ENCODE measurements at regions not wholly inside any gene's neighbourhood (a gene's known extent, or its start where the extent isn't known, plus 50 kb on each side); places are given as distances from the start of the nearest gene placed in this dataset.
A peak's percentile ranks its signal among the peaks of the same experiment; 100 is the strongest.

- Histone ChIP-seq H2BK12ac (ENCODE audit: low read depth, low read length) (no peak overlapping the region), H3K9me3 (ENCODE audit: insufficient read depth in 2 of 2, low read depth in 1 of 2, low read length in 1 of 2) (no peaks in the 10 kb centered on the region), H3K79me2 (ENCODE audit: control insufficient read depth in 1 of 2, insufficient read depth in 2 of 2, low read length in 2 of 2) (no peaks in the 10 kb centered on the region; a peak in 1 of 4 replicates), H3K4me2 (ENCODE audit: insufficient read depth in 1 of 2, low read depth in 2 of 2, low read length in 2 of 2) (no peak overlapping the region), H2AFZ (ENCODE audit: low read length) (peak overlapping the region; percentile 4; the same call in 1 of the 2 replicates), H2BK20ac (ENCODE audit: low read length) (no peak overlapping the region), H4K5ac (ENCODE audit: insufficient read length, low read depth, low read length) (no peak overlapping the region), H3K4me1 (replicated peaks in 1 of 4; ENCODE audit: control insufficient read depth in 3 of 4, insufficient read depth in 4 of 4, low read length in 3 of 4) (no peaks in the 10 kb centered on the region), H3K9ac (replicated peaks in 1 of 4; ENCODE audit: extremely low read depth in 1 of 4, low read depth in 3 of 4, low read length in 3 of 4) (no peak overlapping the region), H2BK15ac (ENCODE audit: low read length) (no peak overlapping the region), H3K56ac (replicated peaks; ENCODE audit: insufficient read length, low read depth, low read length) (no peak overlapping the region), H4K91ac (replicated peaks; ENCODE audit: insufficient read length, low read length) (no peak overlapping the region), H3K79me1 (ENCODE audit: low read depth, low read length) (no peaks in the 10 kb centered on the region), H4K8ac (ENCODE audit: extremely low read depth, insufficient read depth, low read length) (no peak overlapping the region), H3K4ac (replicated peaks; ENCODE audit: insufficient read length, low read depth, low read length) (no peak overlapping the region), H3K14ac (ENCODE audit: insufficient read length) (no peak overlapping the region), H3K18ac (ENCODE audit: extremely low read depth, low read length) (no peak overlapping the region), H2BK120ac (replicated peaks; ENCODE audit: low read depth, low read length) (no peak overlapping the region), H3K27me3 (replicated peaks in 1 of 4; ENCODE audit: control insufficient read depth in 3 of 4, extremely low read depth in 1 of 4, insufficient read depth in 3 of 4, low read length in 3 of 4) (no peaks in the 10 kb centered on the region), H2AK5ac (ENCODE audit: low read depth, low read length) (no peak overlapping the region), H2BK5ac (ENCODE audit: low read depth, low read length) (no peak overlapping the region), H3K27ac (ENCODE audit: low read depth, low read length) (no peak overlapping the region), H4K20me1 (replicated peaks in 1 of 2; ENCODE audit: control insufficient read depth in 1 of 2, insufficient read depth in 2 of 2, low read length in 2 of 2) (no peaks in the 10 kb centered on the region), H3K23me2 (ENCODE audit: low read depth, low read length) (no peaks in the 10 kb centered on the region), H3K23ac (ENCODE audit: insufficient read length) (no peak overlapping the region), H3K4me3 (ENCODE audit: extremely low read depth in 1 of 4, insufficient read depth in 2 of 4, low read depth in 3 of 4, low read length in 4 of 4) (no peak overlapping the region), H3K36me3 (ENCODE audit: control insufficient read depth in 2 of 4, insufficient read depth in 4 of 4, low read length in 3 of 4) (no peaks in the 10 kb centered on the region)
- no peak for DNase-seq (ENCODE audit: low read depth in 1 of 2, low spot score in 2 of 2)
- ChIA-PET CTCF (ENCODE audit: partially characterized antibody) (interaction anchor here (0.5 kb wide), 1 partner anchor 334 kb away, joined by 3 read pairs; no protein-coding TSS in a partner anchor), POLR2A (ENCODE audit: partially characterized antibody) (no interaction called here)
- TF ChIP-seq NRF1 (IDR thresholded peaks at IDR 0.05; ENCODE audit: low read depth, low read length): no peak
- no peak for TF ChIP-seq TBP (IDR thresholded peaks at IDR 0.05; ENCODE audit: low read depth, low read length)
- TF ChIP-seq CHD2 (IDR thresholded peaks at IDR 0.05; ENCODE audit: low read length): no peak
- no peak for TF ChIP-seq RFX5 (IDR thresholded peaks at IDR 0.05; ENCODE audit: borderline replicate concordance, low read depth, low read length)
- no peak for TF ChIP-seq SIRT6 (IDR thresholded peaks at IDR 0.05; ENCODE audit: low read length)
- TF ChIP-seq KDM5A (IDR thresholded peaks at IDR 0.05; ENCODE audit: low read length): no peak
- TF ChIP-seq SIN3A (conservative IDR thresholded peaks at IDR 0.05 in 1 of 2, IDR thresholded peaks at IDR 0.05 in 1 of 2; ENCODE audit: low read depth in 1 of 2, low read length in 2 of 2): no peak
- no peak for TF ChIP-seq SP2 (IDR thresholded peaks at IDR 0.05; ENCODE audit: low read length)
- TF ChIP-seq, protein P1, sequence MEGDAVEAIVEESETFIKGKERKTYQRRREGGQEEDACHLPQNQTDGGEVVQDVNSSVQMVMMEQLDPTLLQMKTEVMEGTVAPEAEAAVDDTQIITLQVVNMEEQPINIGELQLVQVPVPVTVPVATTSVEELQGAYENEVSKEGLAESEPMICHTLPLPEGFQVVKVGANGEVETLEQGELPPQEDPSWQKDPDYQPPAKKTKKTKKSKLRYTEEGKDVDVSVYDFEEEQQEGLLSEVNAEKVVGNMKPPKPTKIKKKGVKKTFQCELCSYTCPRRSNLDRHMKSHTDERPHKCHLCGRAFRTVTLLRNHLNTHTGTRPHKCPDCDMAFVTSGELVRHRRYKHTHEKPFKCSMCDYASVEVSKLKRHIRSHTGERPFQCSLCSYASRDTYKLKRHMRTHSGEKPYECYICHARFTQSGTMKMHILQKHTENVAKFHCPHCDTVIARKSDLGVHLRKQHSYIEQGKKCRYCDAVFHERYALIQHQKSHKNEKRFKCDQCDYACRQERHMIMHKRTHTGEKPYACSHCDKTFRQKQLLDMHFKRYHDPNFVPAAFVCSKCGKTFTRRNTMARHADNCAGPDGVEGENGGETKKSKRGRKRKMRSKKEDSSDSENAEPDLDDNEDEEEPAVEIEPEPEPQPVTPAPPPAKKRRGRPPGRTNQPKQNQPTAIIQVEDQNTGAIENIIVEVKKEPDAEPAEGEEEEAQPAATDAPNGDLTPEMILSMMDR (IDR thresholded peaks at IDR 0.05; ENCODE audit: control extremely low read depth in 1 of 3, insufficient read depth in 1 of 3, low read depth in 1 of 3, low read length in 3 of 3): no peak
- no peak for TF ChIP-seq TCF12 (IDR thresholded peaks at IDR 0.05; ENCODE audit: low read depth, low read length)
- TF ChIP-seq POLR2AphosphoS5 (IDR thresholded peaks at IDR 0.05; ENCODE audit: low read depth, low read length): no peak
- no peak for FAIRE-seq
- 78% methylated on average over 2 of the region's 2 CpGs; no CpG with 5 or more reads in 1 of the 2 experiments for WGBS, 2 experiments (ENCODE audit: extremely low coverage in 1 of 2, insufficient coverage in 1 of 2, insufficient read length in 1 of 2, insufficient replicate concordance in 2 of 2, low coverage in 1 of 2, low lambda C conversion rate in 2 of 2, missing lambda C conversion rate in 1 of 2)
These were observed 62.7 kb upstream of the PALM2AKAP2 start for GRCh38 chr9:109717342-109717741.
